Skeletal muscle satellite cell (primary cell): ENCODE measurements at regions not wholly inside any gene's neighbourhood (a gene's known extent, or its start where the extent isn't known, plus 50 kb on each side); places are given as distances from the start of the nearest gene placed in this dataset.
"Not testable (repeated sequence)": the region's sequence is repeated elsewhere in the genome, so short reads cannot be mapped to it uniquely, and the experiment has no call there.

Experiments used
- H3K27me3 ChIP-seq: 2 replicates; pipeline ENCODE4 v1.7.0; 2013; ENCODE audit warnings: low read length; ENCODE audit not compliant: control insufficient read depth, insufficient read depth
- H3K36me3 ChIP-seq: 2 replicates; pipeline ENCODE4 v1.7.0; 2013; ENCODE audit warnings: mild to moderate bottlenecking, control low read depth, low read length; ENCODE audit not compliant: insufficient read depth
- H3K4me1 ChIP-seq: 2 replicates; pipeline ENCODE4 v1.7.0; 2013; ENCODE audit warnings: low read length; ENCODE audit not compliant: control insufficient read depth, insufficient read depth
- H3K4me2 ChIP-seq: 2 replicates; pipeline ENCODE4 v1.7.0; 2013; ENCODE audit warnings: mild to moderate bottlenecking, low read length
- H3K4me3 ChIP-seq: 2 replicates; pipeline ENCODE4 v1.7.0; 2013; ENCODE audit warnings: low read length
- H3K9ac ChIP-seq: 2 replicates; pipeline ENCODE4 v1.7.0; 2013; ENCODE audit warnings: mild to moderate bottlenecking, low read depth, low read length, moderate library complexity
- H3K9me3 ChIP-seq: replicated peaks from 2 replicates; pipeline ENCODE4 v1.7.0; 2013; ENCODE audit warnings: mild to moderate bottlenecking, control low read depth, low read length

- H3K36me3 ChIP-seq: no peaks in the 10 kb centered on the region
- H3K4me2 ChIP-seq: no peak overlapping the region
- no peaks in the 10 kb centered on the region for H3K27me3 ChIP-seq
- no peak overlapping the region for H3K9ac ChIP-seq
- no peak overlapping the region for H3K4me3 ChIP-seq
- H3K9me3 ChIP-seq: no peaks in the 10 kb centered on the region
- H3K4me1 ChIP-seq: no peaks in the 10 kb centered on the region
These were observed 1373.5 kb downstream of the GRIK2 start for GRCh38 chr6:102766963-102767362.

- Histone ChIP-seq H3K4me2 (no peak overlapping the region), H3K9ac (no peak overlapping the region), H3K36me3 (no peaks in the 10 kb centered on the region), H3K4me3 (no peak overlapping the region), H3K27me3 (no peaks in the 10 kb centered on the region), H3K4me1 (no peaks in the 10 kb centered on the region), H3K9me3 (no peaks in the 10 kb centered on the region)
These were observed 1370.8 kb downstream of the GRIK2 start for GRCh38 chr6:102764317-102764716.

GRCh38 chr6:102763891-102764290 is 1370.4 kb downstream of the GRIK2 start:
- Histone ChIP-seq H3K4me1 (no peaks in the 10 kb centered on the region), H3K4me2 (no peak overlapping the region), H3K9ac (no peak overlapping the region), H3K27me3 (no peaks in the 10 kb centered on the region), H3K36me3 (no peaks in the 10 kb centered on the region), H3K9me3 (no peaks in the 10 kb centered on the region), H3K4me3 (no peak overlapping the region)

DNA sequence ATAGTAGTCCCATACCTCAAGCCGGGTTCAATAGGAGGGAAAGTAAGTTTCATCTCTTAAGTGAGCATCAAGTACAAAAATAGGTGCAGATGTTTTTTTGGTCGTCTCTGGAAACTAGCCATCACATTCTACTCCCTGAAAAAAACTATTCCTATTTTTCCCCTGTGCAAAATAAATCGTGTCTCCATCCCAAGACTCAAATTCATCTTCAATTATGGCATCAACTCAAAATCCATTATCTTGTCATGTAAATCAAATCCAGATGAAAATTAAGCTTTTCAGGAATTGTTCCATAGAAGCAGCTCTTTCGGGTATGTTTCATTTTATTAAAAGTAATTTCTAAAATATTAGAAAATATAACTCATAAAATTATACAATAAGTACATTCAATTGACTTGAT is 1368.4 kb downstream of the GRIK2 start:
- Histone ChIP-seq H3K4me3 (no peak overlapping the region), H3K9ac (no peak overlapping the region), H3K4me2 (no peak overlapping the region), H3K9me3 (no peaks in the 10 kb centered on the region), H3K36me3 (no peaks in the 10 kb centered on the region), H3K4me1 (no peaks in the 10 kb centered on the region), H3K27me3 (no peaks in the 10 kb centered on the region)

GRCh38 chr6:102759415-102759814 is 1365.9 kb downstream of the GRIK2 start:
- H3K36me3 ChIP-seq: no peaks in the 10 kb centered on the region
- no peak overlapping the region for H3K9ac ChIP-seq
- H3K9me3 ChIP-seq: no peaks in the 10 kb centered on the region
- no peaks in the 10 kb centered on the region for H3K4me1 ChIP-seq
- H3K4me2 ChIP-seq: no peak overlapping the region
- no peaks in the 10 kb centered on the region for H3K27me3 ChIP-seq
- no peak overlapping the region for H3K4me3 ChIP-seq

DNA sequence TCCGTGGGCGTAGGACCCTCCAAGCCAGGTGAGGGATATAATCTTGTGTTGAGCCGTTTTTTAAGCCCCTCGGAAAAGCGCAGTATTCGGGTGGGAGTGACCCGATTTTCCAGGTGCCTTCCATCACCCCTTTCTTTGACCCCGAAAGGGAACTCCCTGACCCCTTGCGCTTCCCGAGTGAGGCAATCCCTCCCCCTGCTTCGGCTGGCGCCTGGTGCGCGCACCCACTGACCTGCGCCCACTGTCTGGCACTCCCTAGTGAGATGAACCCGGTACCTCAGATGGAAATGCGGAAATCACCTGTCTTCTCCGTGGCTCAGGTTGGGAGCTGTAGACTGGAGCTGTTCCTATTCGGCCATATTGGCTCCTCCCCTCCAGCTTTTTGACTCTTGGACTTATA is 1365.0 kb downstream of the GRIK2 start:
- not testable (repeated sequence) for H3K4me2 ChIP-seq, H3K36me3 ChIP-seq, H3K4me1 ChIP-seq, H3K27me3 ChIP-seq, H3K9ac ChIP-seq, H3K9me3 ChIP-seq, H3K4me3 ChIP-seq

DNA sequence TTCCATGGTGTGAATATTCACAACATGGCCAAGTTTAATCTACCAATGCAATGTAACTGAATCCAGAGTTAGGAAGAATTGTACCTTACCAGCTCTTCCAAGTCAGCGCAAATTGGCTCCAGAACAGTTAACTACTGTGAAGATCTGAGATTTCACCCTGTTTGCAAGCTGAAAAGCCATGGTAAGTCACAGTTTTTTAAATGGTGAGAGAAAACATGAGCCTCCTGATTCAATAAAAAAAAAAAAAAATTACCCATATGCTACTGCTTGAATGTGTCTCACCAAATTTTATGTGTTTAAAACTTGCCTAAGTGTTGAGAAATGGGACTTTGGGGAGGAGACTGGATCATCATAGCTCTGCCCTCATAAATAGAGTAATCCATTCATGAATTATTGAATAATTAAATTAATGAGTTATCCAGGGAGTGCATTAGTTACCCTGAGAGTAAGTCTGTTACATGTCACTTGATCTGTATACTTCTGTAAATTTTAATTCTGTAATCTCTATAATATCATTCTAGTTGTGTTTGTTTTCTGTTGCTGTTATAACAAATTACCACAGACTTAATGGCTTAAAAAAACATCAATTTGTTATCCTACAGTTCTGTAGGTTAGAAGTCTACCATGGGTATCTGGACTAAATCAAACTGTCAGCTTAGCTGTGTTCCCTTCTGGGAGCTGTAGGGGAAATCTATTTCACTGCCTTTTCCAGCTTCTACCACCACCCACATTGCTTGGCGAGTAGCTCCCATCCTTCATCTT is 1355.9 kb downstream of the GRIK2 start:
- Histone ChIP-seq H3K4me1 (no peaks in the 10 kb centered on the region), H3K36me3 (no peaks in the 10 kb centered on the region), H3K4me3 (no peak overlapping the region), H3K27me3 (no peaks in the 10 kb centered on the region), H3K4me2 (no peak overlapping the region), H3K9me3 (no peaks in the 10 kb centered on the region), H3K9ac (no peak overlapping the region)

DNA sequence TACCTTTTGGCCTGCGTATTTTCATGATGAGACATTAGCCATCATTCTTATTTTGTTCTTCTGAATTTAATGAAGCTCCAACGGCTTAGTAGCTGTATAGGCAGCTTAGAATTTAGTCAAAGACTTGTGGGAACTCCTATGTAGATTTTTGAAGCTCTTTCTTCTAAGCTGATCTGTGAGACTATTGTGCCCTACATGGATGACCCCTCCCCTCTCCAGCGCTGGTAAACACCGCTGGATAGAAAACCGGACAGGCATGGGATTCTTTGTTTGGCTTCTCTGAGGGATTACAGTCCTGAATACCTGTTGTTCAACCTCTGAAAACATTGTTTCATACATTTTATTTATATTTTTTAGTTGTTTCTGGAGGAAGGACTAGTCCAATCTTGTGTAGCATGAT is 1353.4 kb downstream of the GRIK2 start:
- H3K4me1 ChIP-seq: no peaks in the 10 kb centered on the region
- H3K4me2 ChIP-seq: no peak overlapping the region
- no peaks in the 10 kb centered on the region for H3K27me3 ChIP-seq
- no peaks in the 10 kb centered on the region for H3K9me3 ChIP-seq
- H3K4me3 ChIP-seq: no peak overlapping the region
- H3K36me3 ChIP-seq: no peaks in the 10 kb centered on the region
- H3K9ac ChIP-seq: no peak overlapping the region

DNA sequence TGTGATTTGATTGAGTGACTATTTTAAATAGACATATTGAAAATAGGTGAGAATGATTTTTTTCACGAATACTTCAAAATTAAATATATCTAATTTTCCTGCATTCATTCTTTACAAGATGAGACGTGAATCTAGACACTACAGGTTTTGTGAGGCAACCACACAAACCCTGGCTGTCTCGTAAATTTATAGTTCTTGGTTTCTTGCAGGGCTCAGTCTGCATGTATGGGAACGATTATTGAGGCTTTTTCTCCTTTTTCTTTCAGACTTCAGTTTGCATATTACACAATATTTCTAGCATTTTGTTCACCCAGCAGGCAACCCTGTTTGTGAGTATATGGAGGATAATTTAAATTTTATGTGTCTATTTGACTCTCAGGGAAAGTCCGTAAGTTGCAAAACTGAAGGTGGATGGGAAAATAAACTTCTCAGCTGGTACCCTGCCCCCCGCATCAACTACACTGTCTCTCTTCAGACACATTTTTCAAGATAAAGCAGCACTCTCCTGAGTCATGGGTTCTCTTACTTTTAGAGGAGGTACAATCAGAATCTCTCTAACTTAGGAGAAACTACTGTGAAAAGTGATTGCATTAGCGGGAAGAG is 1349.3 kb downstream of the GRIK2 start:
- Histone ChIP-seq H3K4me3 (no peak overlapping the region), H3K27me3 (no peaks in the 10 kb centered on the region), H3K9me3 (no peaks in the 10 kb centered on the region), H3K4me2 (no peak overlapping the region), H3K36me3 (no peaks in the 10 kb centered on the region), H3K9ac (no peak overlapping the region), H3K4me1 (no peaks in the 10 kb centered on the region)

DNA sequence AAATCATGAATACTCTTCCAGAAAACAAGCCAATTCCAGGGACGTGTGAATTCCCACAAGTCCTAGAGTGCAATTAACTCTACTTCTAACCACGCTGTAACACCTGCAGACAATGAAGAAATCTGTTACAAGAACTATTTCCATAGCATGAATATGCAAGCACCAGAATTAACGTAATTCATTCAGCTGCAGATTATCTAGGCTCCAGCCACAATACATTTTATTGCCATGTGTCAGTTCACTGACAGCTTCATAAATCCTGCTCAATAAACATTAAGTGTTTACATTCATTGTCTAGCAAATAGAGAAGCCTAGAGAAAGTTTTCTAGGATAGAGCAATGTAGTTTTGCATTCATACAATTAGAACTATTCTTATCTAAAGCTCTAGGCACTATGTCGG is 1348.5 kb downstream of the GRIK2 start:
- Histone ChIP-seq H3K36me3 (no peaks in the 10 kb centered on the region), H3K4me2 (no peak overlapping the region), H3K4me1 (no peaks in the 10 kb centered on the region), H3K9ac (no peak overlapping the region), H3K4me3 (no peak overlapping the region), H3K27me3 (no peaks in the 10 kb centered on the region), H3K9me3 (no peaks in the 10 kb centered on the region)

DNA sequence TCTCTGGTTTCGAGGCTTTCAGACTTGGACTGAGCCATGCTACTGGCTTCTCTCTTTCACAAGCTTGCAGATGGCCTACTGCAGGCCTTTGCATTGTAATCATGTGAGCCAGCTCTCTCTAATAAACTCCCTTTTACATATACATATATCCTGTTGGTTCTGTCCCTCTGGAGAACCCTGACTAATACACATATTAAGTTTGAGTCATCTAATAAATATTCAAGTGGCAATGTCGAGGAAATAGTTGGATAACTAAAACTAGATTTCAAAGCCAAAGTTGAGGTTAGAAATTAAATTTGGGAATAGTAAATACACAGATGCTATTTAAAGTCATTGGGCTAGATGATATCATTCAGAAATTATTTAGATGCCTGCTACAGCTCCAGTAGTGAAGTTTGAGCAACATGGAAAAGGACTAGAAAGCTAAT is 1343.4 kb downstream of the GRIK2 start:
- H3K4me1 ChIP-seq: no peaks in the 10 kb centered on the region
- H3K4me2 ChIP-seq: no peak overlapping the region
- H3K27me3 ChIP-seq: no peaks in the 10 kb centered on the region
- H3K9ac ChIP-seq: no peak overlapping the region
- no peaks in the 10 kb centered on the region for H3K36me3 ChIP-seq
- H3K4me3 ChIP-seq: no peak overlapping the region
- peaks cover 6% of the 10 kb centered on the region for H3K9me3 ChIP-seq

- Histone ChIP-seq H3K27me3 (no peaks in the 10 kb centered on the region), H3K4me2 (no peak overlapping the region), H3K4me1 (no peaks in the 10 kb centered on the region), H3K9ac (no peak overlapping the region), H3K9me3 (peaks cover 6% of the 10 kb centered on the region), H3K4me3 (no peak overlapping the region), H3K36me3 (no peaks in the 10 kb centered on the region)
These were observed 1339.4 kb downstream of the GRIK2 start for GRCh38 chr6:102732898-102733297.
